OCI-LY3 (cell line): ENCODE measurements at regions not wholly inside any gene's neighbourhood (a gene's known extent, or its start where the extent isn't known, plus 50 kb on each side); places are given as distances from the start of the nearest gene placed in this dataset.

ENCODE experiments used
- H2AFZ ChIP-seq: fragments of 200-600, 300-600 bp; shearing (Covaris generic); 2 replicates; pipeline ENCODE4 v1.6.0; 2014; ENCODE audit warnings: antibody characterized with exemption, low read depth, low read length
- H3K27ac ChIP-seq: fragments of 200-600, 300-600 bp; sonication (generic); 2 replicates; pipeline ENCODE4 v1.5.1; 2014; ENCODE audit warnings: mild to moderate bottlenecking, low read length, moderate library complexity, mixed read lengths
- H3K27me3 ChIP-seq: fragments of 200-600, 300-600 bp; sonication (generic); 2 replicates; pipeline ENCODE4 v1.6.1; 2014; ENCODE audit warnings: low read depth, low read length, mixed read lengths
- H3K36me3 ChIP-seq: fragments of 200-600, 300-600 bp; sonication (generic); replicated peaks from 2 replicates; pipeline ENCODE3; 2014; ENCODE audit warnings: low read depth, low read length, mixed read lengths
- H3K4me1 ChIP-seq: fragments of 300-600, 200-600 bp; sonication (generic); 2 replicates; pipeline ENCODE4 v1.6.1; 2014; ENCODE audit warnings: low read length, mixed read lengths
- H3K4me2 ChIP-seq: fragments of 200-600, 300-600 bp; sonication (generic); 2 replicates; pipeline ENCODE4 v1.6.1; 2014; ENCODE audit warnings: low read length, mixed read lengths
- H3K4me3 ChIP-seq: fragments of 300-600, 200-600 bp; sonication (generic); 2 replicates; pipeline ENCODE4 v1.5.1; 2014; ENCODE audit warnings: antibody characterized with exemption, mild to moderate bottlenecking, low read length, moderate library complexity
- H3K79me2 ChIP-seq: fragments of 300-600, 200-600 bp; shearing (Covaris generic); 2 replicates; pipeline ENCODE4 v1.6.1; 2014; ENCODE audit warnings: mild to moderate bottlenecking, low read length, mixed read lengths
- H3K9ac ChIP-seq: fragments of 300-600, 200-600 bp; shearing (Covaris generic); 2 replicates; pipeline ENCODE4 v1.6.0; 2014; ENCODE audit warnings: mild to moderate bottlenecking, low read length, moderate library complexity
- H3K9me3 ChIP-seq: fragments of 200-600, 300-600 bp; shearing (Covaris generic); 2 replicates; pipeline ENCODE4 v1.6.1; 2014; ENCODE audit warnings: low read length, mixed read lengths; ENCODE audit not compliant: insufficient read depth
- H4K20me1 ChIP-seq: fragments of 200-600, 300-600 bp; sonication (generic); 2 replicates; pipeline ENCODE4 v1.6.1; 2016; ENCODE audit warnings: low read length, mixed read lengths; ENCODE audit not compliant: insufficient read depth
- CTCF ChIP-seq: fragments of 200-600, 300-600 bp; sonication (generic); IDR thresholded peaks from 2 replicates; pipeline ENCODE4 v1.5.1; 2014; ENCODE audit warnings: antibody characterized with exemption, low read length, low read depth
- EZH2phosphoT487 ChIP-seq: fragments of 200-600 bp; shearing (Covaris generic); IDR thresholded peaks from 2 replicates; pipeline ENCODE4 v1.6.1; 2018; ENCODE audit warnings: antibody characterized with exemption, mixed run types, low read depth

GRCh38 chr7:97342512-97342911, 225.0 kb downstream of the SDHAF3 start:
- Histone ChIP-seq H4K20me1 (no peaks in the 10 kb centered on the region), H3K9me3 (no peaks in the 10 kb centered on the region), H3K27ac (no peak overlapping the region), H3K4me1 (no peaks in the 10 kb centered on the region), H3K4me2 (no peak overlapping the region), H3K9ac (no peak overlapping the region), H3K4me3 (no peak overlapping the region), H3K27me3 (no peaks in the 10 kb centered on the region), H3K36me3 (no peaks in the 10 kb centered on the region), H3K79me2 (no peaks in the 10 kb centered on the region), H2AFZ (no peak overlapping the region)
- no peak for TF ChIP-seq CTCF
- TF ChIP-seq EZH2phosphoT487: no peak

- H2AFZ ChIP-seq: no peak overlapping the region
Measured at GRCh38 chr7:97346349-97346748, 228.9 kb downstream of the SDHAF3 start.

GRCh38 chr7:97351488-97351887, 234.0 kb downstream of the SDHAF3 start:
- Histone ChIP-seq H3K4me2 (no peak overlapping the region), H3K27ac (no peak overlapping the region), H2AFZ (no peak overlapping the region), H3K27me3 (peaks cover 12% of the 10 kb centered on the region), H3K4me3 (no peak overlapping the region), H3K79me2 (no peaks in the 10 kb centered on the region), H3K9me3 (no peaks in the 10 kb centered on the region), H4K20me1 (no peaks in the 10 kb centered on the region), H3K9ac (no peak overlapping the region), H3K4me1 (peaks cover 7% of the 10 kb centered on the region; the same call in 1 of the 2 replicates), H3K36me3 (no peaks in the 10 kb centered on the region)
- TF ChIP-seq EZH2phosphoT487 (no peak), CTCF (no peak)

More at GRCh38 chr7:97346349-97346748, 228.9 kb downstream of the SDHAF3 start:
- no peaks in the 10 kb centered on the region for H3K79me2 ChIP-seq
- H3K4me2 ChIP-seq: no peak overlapping the region
- no peak overlapping the region for H3K9ac ChIP-seq
- H4K20me1 ChIP-seq: no peaks in the 10 kb centered on the region
- no peak overlapping the region for H3K27ac ChIP-seq
- no peak overlapping the region for H3K4me3 ChIP-seq
- 0 out of 2 replicates have a peak, but pooled peaks cover 7% of the 10 kb centered on the region for H3K4me1 ChIP-seq
- H3K27me3 ChIP-seq: no peaks in the 10 kb centered on the region
- H3K9me3 ChIP-seq: no peaks in the 10 kb centered on the region
- TF ChIP-seq EZH2phosphoT487 (no peak), CTCF (no peak)
- H3K36me3 ChIP-seq: no peaks in the 10 kb centered on the region

- H3K36me3 ChIP-seq: no peaks in the 10 kb centered on the region
- H3K4me1 ChIP-seq: peaks cover 17% of the 10 kb centered on the region
- peaks cover 12% of the 10 kb centered on the region for H3K27me3 ChIP-seq
- H3K4me2 ChIP-seq: peak overlapping the region; percentile 56
- no peaks in the 10 kb centered on the region for H3K79me2 ChIP-seq
- H3K9me3 ChIP-seq: no peaks in the 10 kb centered on the region
- H3K27ac ChIP-seq: no peak overlapping the region
- H4K20me1 ChIP-seq: no peaks in the 10 kb centered on the region
- H2AFZ ChIP-seq: no peak overlapping the region
- TF ChIP-seq EZH2phosphoT487: no peak
- no peak overlapping the region for H3K9ac ChIP-seq
- H3K4me3 ChIP-seq: no peak overlapping the region; the same call in 1 of the 2 replicates
Measured at GRCh38 chr7:97357459-97357858, 240.0 kb downstream of the SDHAF3 start.
